HEK293 (cell line): ENCODE measurements at regions not wholly inside any gene's neighbourhood (a gene's known extent, or its start where the extent isn't known, plus 50 kb on each side); places are given as distances from the start of the nearest gene placed in this dataset.

ENCODE experiments used
- CTCF ChIA-PET: fragments of 350-600 bp; formaldehyde crosslinking; extraction: SDS; loops from one replicate; lab custom pipeline; 2021; ENCODE audit warnings: antibody characterized with exemption; lab: Yijun Ruan, JAX
- POLR2A ChIA-PET: fragments of 300-600 bp; formaldehyde crosslinking; extraction: SDS; loops from one replicate; lab custom pipeline; 2020; ENCODE audit warnings: antibody characterized with exemption, inconsistent platforms; lab: Yijun Ruan, JAX
- H3K27ac ChIP-seq: fragments of 200-500 bp; sonication (Bioruptor generic); 2 replicates; pipeline ENCODE4 v1.5.1; 2014; ENCODE audit warnings: low read depth, low read length, control low read depth, inconsistent platforms; ENCODE audit errors: extremely low read depth
- H3K36me3 ChIP-seq, 2 experiments: fragments of 200-500 bp in 1 of 2; sonication (Bioruptor generic) in 1 of 2; 1 replicate in 1 of 2; 2 replicates in 1 of 2; pipeline ENCODE4 v1.5.1; 2014 to 2017; ENCODE audit warnings: inconsistent platforms in 2 of 2, low read length in 2 of 2; ENCODE audit not compliant: control insufficient read depth in 2 of 2, insufficient read depth in 1 of 2
- H3K4me1 ChIP-seq: fragments of 200-500 bp; sonication (Bioruptor generic); 2 replicates; pipeline ENCODE4 v1.5.1; 2014; ENCODE audit warnings: mild to moderate bottlenecking, low read length, inconsistent platforms; ENCODE audit not compliant: control insufficient read depth, insufficient read depth
- H3K4me3 ChIP-seq: 2 replicates; pipeline ENCODE4 v1.5.1; 2011; ENCODE audit warnings: low read depth, mild to moderate bottlenecking, control low read depth, low read length, moderate library complexity
- H3K9me3 ChIP-seq: fragments of 200-500 bp; sonication (Bioruptor generic); 2 replicates; pipeline ENCODE4 v1.5.1; 2014; ENCODE audit warnings: low read depth, low read length, inconsistent platforms; ENCODE audit not compliant: control insufficient read depth, insufficient read depth
- HOXA7 ChIP-seq: sonication (generic); formaldehyde crosslinking; IDR thresholded peaks from 2 replicates; pipeline ENCODE4 v1.8.1; 2022; ENCODE audit warnings: missing genetic modification reagents, borderline replicate concordance
- SETDB1 ChIP-seq: IDR thresholded peaks from one replicate; pipeline ENCODE4 v1.6.1; 2017; ENCODE audit warnings: mild to moderate bottlenecking, low read length, moderate library complexity, mixed read lengths; ENCODE audit not compliant: insufficient read length
- YY1 ChIP-seq: fragments of 450-650 bp; formaldehyde crosslinking; IDR thresholded peaks from 2 replicates; pipeline ENCODE4 v1.5.1; 2018; ENCODE audit warnings: missing biosample characterization, missing genetic modification characterization
- ZNF146 ChIP-seq: fragments of 450-650 bp; formaldehyde crosslinking; IDR thresholded peaks from 2 replicates; pipeline ENCODE4 v1.5.1; 2016; ENCODE audit warnings: missing biosample characterization, missing genetic modification characterization
- ZNF148 ChIP-seq: fragments of 450-650 bp; formaldehyde crosslinking; IDR thresholded peaks from 2 replicates; pipeline ENCODE4 v1.5.0; 2017; ENCODE audit warnings: missing biosample characterization, missing genetic modification characterization, borderline replicate concordance
- ZNF23 ChIP-seq: fragments of 450-650 bp; formaldehyde crosslinking; IDR thresholded peaks from 2 replicates; pipeline ENCODE4 v1.5.1; 2016; ENCODE audit warnings: missing biosample characterization, missing genetic modification characterization, borderline replicate concordance
- ZNF266 ChIP-seq: fragments of 450-650 bp; formaldehyde crosslinking; IDR thresholded peaks from 2 replicates; pipeline ENCODE4 v1.5.1; 2016; ENCODE audit warnings: missing biosample characterization, missing genetic modification characterization, low read depth
- ZNF292 ChIP-seq: fragments of 450-650 bp; formaldehyde crosslinking; IDR thresholded peaks from 2 replicates; pipeline ENCODE4 v1.5.1; 2016; ENCODE audit warnings: low read depth, missing biosample characterization, missing genetic modification characterization, borderline replicate concordance
- ZNF366 ChIP-seq: fragments of 450-650 bp; formaldehyde crosslinking; conservative IDR thresholded peaks from 2 replicates; pipeline ENCODE4 v1.5.1; 2016; ENCODE audit warnings: missing biosample characterization, missing genetic modification characterization
- ZNF404 ChIP-seq: fragments of 450-650 bp; formaldehyde crosslinking; IDR thresholded peaks from 2 replicates; pipeline ENCODE4 v1.5.1; 2017; ENCODE audit warnings: missing biosample characterization, missing genetic modification characterization
- ZNF521 ChIP-seq: fragments of 450-650 bp; formaldehyde crosslinking; IDR thresholded peaks from 2 replicates; pipeline ENCODE4 v1.5.1; 2017; ENCODE audit warnings: missing biosample characterization, mild to moderate bottlenecking, missing genetic modification characterization
- ZNF558 ChIP-seq: fragments of 450-650 bp; formaldehyde crosslinking; IDR thresholded peaks from 2 replicates; pipeline ENCODE4 v1.5.1; 2016; ENCODE audit warnings: missing biosample characterization, missing genetic modification characterization
- ZNF561 ChIP-seq: fragments of 450-650 bp; IDR thresholded peaks from 2 replicates; pipeline ENCODE4 v1.5.1; 2018; ENCODE audit warnings: missing biosample characterization, missing genetic modification characterization, borderline replicate concordance
- ZNF747 ChIP-seq: fragments of 450-650 bp; formaldehyde crosslinking; IDR thresholded peaks from 2 replicates; pipeline ENCODE4 v1.5.1; 2016; ENCODE audit warnings: missing biosample characterization, missing genetic modification characterization
- ZNF837 ChIP-seq: fragments of 450-650 bp; formaldehyde crosslinking; IDR thresholded peaks from 2 replicates; pipeline ENCODE4 v1.5.1; 2016; ENCODE audit warnings: missing biosample characterization, missing genetic modification characterization
- ZSCAN16 ChIP-seq: fragments of 450-650 bp; formaldehyde crosslinking; IDR thresholded peaks from 2 replicates; pipeline ENCODE4 v1.5.1; 2016; ENCODE audit warnings: missing biosample characterization, missing genetic modification characterization
- TF ChIP-seq, protein P1 (sequence below): fragments of 450-650 bp; formaldehyde crosslinking; IDR thresholded peaks from 2 replicates; pipeline ENCODE4 v1.5.1; 2016; ENCODE audit warnings: missing biosample characterization, missing genetic modification characterization
- TF ChIP-seq, protein P2 (sequence below): fragments of 450-650 bp; formaldehyde crosslinking; IDR thresholded peaks from 2 replicates; pipeline ENCODE4 v1.5.1; 2016; ENCODE audit warnings: missing biosample characterization, missing genetic modification characterization
- TF ChIP-seq, protein P3 (sequence below): IDR thresholded peaks from 2 replicates; pipeline ENCODE4 v1.6.1; 2011; ENCODE audit warnings: mild to moderate bottlenecking, low read depth, low read length, borderline replicate concordance

DNA sequence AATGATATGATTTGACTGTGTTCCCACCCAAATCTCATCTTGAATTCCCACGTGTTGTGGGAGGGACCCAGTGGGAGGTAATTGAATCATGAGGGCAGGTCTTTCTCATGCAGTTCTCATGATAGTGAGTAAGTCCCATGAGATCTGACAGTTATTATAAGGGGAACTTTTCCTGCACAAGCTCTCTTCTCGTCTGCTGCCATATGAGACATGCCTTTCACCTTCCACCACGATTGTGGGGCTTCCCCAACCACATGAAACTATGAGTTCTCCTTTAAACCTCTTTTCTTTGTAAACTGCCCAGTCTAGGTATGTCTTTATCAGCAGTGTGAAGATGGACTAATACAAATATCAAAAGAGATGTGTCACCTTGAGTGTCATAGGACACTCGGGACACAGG lies 502.7 kb upstream of the PODXL start:
- TF ChIP-seq ZNF521 (no peak), ZNF266 (tag by site-specific recombination) (no peak), ZNF148 (tag by site-specific recombination) (no peak), ZNF837 (tag by site-specific recombination) (no peak), SETDB1 (no peak), ZNF146 (tag by site-specific recombination) (no peak), ZNF404 (tag by site-specific recombination) (no peak), ZNF292 (no peak), ZNF558 (tag by site-specific recombination) (no peak), ZNF366 (no peak), ZNF747 (tag by site-specific recombination) (no peak)
- TF ChIP-seq, protein P1, sequence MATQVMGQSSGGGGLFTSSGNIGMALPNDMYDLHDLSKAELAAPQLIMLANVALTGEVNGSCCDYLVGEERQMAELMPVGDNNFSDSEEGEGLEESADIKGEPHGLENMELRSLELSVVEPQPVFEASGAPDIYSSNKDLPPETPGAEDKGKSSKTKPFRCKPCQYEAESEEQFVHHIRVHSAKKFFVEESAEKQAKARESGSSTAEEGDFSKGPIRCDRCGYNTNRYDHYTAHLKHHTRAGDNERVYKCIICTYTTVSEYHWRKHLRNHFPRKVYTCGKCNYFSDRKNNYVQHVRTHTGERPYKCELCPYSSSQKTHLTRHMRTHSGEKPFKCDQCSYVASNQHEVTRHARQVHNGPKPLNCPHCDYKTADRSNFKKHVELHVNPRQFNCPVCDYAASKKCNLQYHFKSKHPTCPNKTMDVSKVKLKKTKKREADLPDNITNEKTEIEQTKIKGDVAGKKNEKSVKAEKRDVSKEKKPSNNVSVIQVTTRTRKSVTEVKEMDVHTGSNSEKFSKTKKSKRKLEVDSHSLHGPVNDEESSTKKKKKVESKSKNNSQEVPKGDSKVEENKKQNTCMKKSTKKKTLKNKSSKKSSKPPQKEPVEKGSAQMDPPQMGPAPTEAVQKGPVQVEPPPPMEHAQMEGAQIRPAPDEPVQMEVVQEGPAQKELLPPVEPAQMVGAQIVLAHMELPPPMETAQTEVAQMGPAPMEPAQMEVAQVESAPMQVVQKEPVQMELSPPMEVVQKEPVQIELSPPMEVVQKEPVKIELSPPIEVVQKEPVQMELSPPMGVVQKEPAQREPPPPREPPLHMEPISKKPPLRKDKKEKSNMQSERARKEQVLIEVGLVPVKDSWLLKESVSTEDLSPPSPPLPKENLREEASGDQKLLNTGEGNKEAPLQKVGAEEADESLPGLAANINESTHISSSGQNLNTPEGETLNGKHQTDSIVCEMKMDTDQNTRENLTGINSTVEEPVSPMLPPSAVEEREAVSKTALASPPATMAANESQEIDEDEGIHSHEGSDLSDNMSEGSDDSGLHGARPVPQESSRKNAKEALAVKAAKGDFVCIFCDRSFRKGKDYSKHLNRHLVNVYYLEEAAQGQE (tag by site-specific recombination) = no peak
- TF ChIP-seq, protein P2, sequence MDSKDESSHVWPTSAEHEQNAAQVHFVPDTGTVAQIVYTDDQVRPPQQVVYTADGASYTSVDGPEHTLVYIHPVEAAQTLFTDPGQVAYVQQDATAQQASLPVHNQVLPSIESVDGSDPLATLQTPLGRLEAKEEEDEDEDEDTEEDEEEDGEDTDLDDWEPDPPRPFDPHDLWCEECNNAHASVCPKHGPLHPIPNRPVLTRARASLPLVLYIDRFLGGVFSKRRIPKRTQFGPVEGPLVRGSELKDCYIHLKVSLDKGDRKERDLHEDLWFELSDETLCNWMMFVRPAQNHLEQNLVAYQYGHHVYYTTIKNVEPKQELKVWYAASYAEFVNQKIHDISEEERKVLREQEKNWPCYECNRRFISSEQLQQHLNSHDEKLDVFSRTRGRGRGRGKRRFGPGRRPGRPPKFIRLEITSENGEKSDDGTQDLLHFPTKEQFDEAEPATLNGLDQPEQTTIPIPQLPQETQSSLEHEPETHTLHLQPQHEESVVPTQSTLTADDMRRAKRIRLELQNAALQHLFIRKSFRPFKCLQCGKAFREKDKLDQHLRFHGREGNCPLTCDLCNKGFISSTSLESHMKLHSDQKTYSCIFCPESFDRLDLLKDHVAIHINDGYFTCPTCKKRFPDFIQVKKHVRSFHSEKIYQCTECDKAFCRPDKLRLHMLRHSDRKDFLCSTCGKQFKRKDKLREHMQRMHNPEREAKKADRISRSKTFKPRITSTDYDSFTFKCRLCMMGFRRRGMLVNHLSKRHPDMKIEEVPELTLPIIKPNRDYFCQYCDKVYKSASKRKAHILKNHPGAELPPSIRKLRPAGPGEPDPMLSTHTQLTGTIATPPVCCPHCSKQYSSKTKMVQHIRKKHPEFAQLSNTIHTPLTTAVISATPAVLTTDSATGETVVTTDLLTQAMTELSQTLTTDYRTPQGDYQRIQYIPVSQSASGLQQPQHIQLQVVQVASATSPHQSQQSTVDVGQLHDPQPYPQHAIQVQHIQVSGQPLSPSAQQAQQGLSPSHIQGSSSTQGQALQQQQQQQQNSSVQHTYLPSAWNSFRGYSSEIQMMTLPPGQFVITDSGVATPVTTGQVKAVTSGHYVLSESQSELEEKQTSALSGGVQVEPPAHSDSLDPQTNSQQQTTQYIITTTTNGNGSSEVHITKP (tag by site-specific recombination) = no peak
- ChIA-PET CTCF (interaction anchor here (1.5 kb wide), 1 partner anchor 10 kb away, joined by 3 read pairs; no protein-coding TSS in a partner anchor), POLR2A (no interaction called here)
- no peak overlapping the region for H3K4me3 ChIP-seq
- no peak overlapping the region for H3K27ac ChIP-seq
- H3K9me3 ChIP-seq = no peaks in the 10 kb centered on the region
- H3K36me3 ChIP-seq = no peaks in the 10 kb centered on the region
- H3K4me1 ChIP-seq = no peaks in the 10 kb centered on the region

- Histone ChIP-seq H3K27ac (no peak overlapping the region), H3K9me3 (no peaks in the 10 kb centered on the region), H3K4me1 (no peaks in the 10 kb centered on the region), H3K36me3 (no peaks in the 10 kb centered on the region), H3K4me3 (no peak overlapping the region)
- ChIA-PET CTCF (interaction anchor here (0.6 kb wide), 1 partner anchor 30 kb away, joined by 3 read pairs; no protein-coding TSS in a partner anchor), POLR2A (no interaction called here)
- TF ChIP-seq, protein P3, sequence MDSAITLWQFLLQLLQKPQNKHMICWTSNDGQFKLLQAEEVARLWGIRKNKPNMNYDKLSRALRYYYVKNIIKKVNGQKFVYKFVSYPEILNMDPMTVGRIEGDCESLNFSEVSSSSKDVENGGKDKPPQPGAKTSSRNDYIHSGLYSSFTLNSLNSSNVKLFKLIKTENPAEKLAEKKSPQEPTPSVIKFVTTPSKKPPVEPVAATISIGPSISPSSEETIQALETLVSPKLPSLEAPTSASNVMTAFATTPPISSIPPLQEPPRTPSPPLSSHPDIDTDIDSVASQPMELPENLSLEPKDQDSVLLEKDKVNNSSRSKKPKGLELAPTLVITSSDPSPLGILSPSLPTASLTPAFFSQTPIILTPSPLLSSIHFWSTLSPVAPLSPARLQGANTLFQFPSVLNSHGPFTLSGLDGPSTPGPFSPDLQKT = no peak
- TF ChIP-seq ZSCAN16 = no peak
- no peak for TF ChIP-seq ZNF23 (tag by site-specific recombination)
- no peak for TF ChIP-seq HOXA7 (CRISPR knock-in tag)
- TF ChIP-seq YY1 (tag by site-specific recombination) = no peak
- TF ChIP-seq ZNF561 (tag by site-specific recombination) = no peak
Observed at GRCh38 chr7:132055336-132056120, 499.1 kb upstream of the PODXL start.
